Activated T-helper 1 cell treated with anti-CD3 and anti-CD28 coated beads, Interleukin-12 subunit alpha, Interleukin-12 subunit beta, Interleukin-2, Interleukin-4 antibody, amounts not matched to agents 30 ng/mL and 10 ng/mL and 1 ng/mL, durations not matched to agents 14 hours and 24 hours and 36 hours (primary cell): ENCODE measurements at regions not wholly inside any gene's neighbourhood (a gene's known extent, or its start where the extent isn't known, plus 50 kb on each side); places are given as distances from the start of the nearest gene placed in this dataset.

Experiments
- DNase-seq: peaks from one replicate; pipeline ENCODE4 v3.0.0; 2021; ENCODE audit warnings: low spot score
- H3K27ac Mint-ChIP-seq: one replicate; pipeline ENCODE4 v1.8.0; 2021; ENCODE audit warnings: mild to moderate bottlenecking, mixed read lengths
- H3K27me3 Mint-ChIP-seq: one replicate; pipeline ENCODE4 v1.8.0; 2022; ENCODE audit warnings: mild to moderate bottlenecking, moderate library complexity, mixed read lengths; ENCODE audit not compliant: insufficient read depth
- H3K36me3 Mint-ChIP-seq: one replicate; pipeline ENCODE4 v1.8.0; 2021; ENCODE audit warnings: low read depth, mixed read lengths
- H3K4me1 Mint-ChIP-seq: one replicate; pipeline ENCODE4 v1.8.0; 2021; ENCODE audit warnings: low read depth, mixed read lengths
- H3K4me3 Mint-ChIP-seq: one replicate; pipeline ENCODE4 v1.8.0; 2021; ENCODE audit warnings: mild to moderate bottlenecking, moderate library complexity, mixed read lengths
- H3K9me3 Mint-ChIP-seq: one replicate; pipeline ENCODE4 v1.8.0; 2021; ENCODE audit warnings: mixed read lengths
- intact Hi-C: fragments of 100-400 bp; cut with micrococcal nuclease; formaldehyde crosslinking; loops from one replicate; pipeline ENCODE4 v1.15.1; 2024

DNA sequence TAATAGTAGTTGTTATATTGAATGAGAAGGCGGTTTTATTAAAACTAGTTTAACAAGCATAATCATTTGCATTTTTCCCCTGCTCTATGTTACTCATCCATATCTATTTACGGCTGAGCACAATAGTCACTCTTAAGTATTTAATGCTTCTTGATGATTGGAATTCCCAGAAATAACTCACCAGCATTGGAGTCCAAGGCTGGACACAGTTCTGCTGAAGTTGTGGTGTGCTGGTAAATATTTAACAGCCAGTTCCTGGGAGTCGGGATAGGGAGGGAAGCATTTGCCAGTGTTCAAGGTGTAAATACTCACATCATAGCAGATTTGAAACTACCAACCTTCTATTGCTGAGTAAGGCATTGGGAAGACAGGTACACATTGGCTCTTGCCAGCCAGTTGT lies 315.1 kb downstream of the MTX2 start:
- no peak overlapping the region for H3K27ac Mint-ChIP-seq
- H3K4me1 Mint-ChIP-seq, result peaks cover 9% of the 10 kb centered on the region

DNA sequence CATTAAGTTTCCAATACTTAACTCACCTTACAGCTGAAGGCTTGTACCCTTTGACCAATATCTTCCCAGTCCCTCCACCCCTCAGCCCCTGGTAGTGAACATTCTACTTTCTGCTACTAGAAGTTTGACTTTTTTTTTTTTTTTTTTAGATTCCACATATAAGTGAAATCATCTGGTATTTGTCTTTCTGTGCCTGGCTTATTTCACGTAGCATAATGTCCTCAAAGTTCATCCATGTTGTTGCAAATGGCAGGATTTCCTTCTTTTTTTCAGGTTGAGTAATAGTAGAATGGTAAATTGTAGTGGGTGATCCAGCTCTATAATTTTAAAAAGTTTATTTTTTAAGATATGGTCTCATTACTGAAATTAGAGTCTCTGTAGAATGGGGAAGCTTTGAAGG lies 316.0 kb downstream of the MTX2 start:
- H3K36me3 Mint-ChIP-seq, result peaks cover 1% of the 10 kb centered on the region
- no peak overlapping the region for H3K4me3 Mint-ChIP-seq
- intact Hi-C loops, result no loop called here
- peaks cover 18% of the 10 kb centered on the region for H3K27me3 Mint-ChIP-seq
- peaks cover 9% of the 10 kb centered on the region for H3K4me1 Mint-ChIP-seq
- no peak overlapping the region for H3K27ac Mint-ChIP-seq
- H3K9me3 Mint-ChIP-seq, result no peaks in the 10 kb centered on the region
- DNase-seq, result no peak

More for the DNA sequence above, 315.1 kb downstream of the MTX2 start:
- intact Hi-C loops, result no loop called here
- Mint-ChIP-seq H3K9me3 (no peaks in the 10 kb centered on the region), H3K36me3 (peaks cover 1% of the 10 kb centered on the region), H3K4me3 (no peak overlapping the region), H3K27me3 (peaks cover 14% of the 10 kb centered on the region)
- no peak for DNase-seq

- peaks cover 18% of the 10 kb centered on the region for H3K27me3 Mint-ChIP-seq
- H3K36me3 Mint-ChIP-seq, result peaks cover 1% of the 10 kb centered on the region
- no peak overlapping the region for H3K4me3 Mint-ChIP-seq
Observed at GRCh38 chr2:176585791-176586190, 316.5 kb downstream of the MTX2 start.

GRCh38 chr2:176589287-176589686 lies 320.0 kb downstream of the MTX2 start:
- H3K27ac Mint-ChIP-seq, result no peak overlapping the region
- DNase-seq, result no peak
- H3K4me3 Mint-ChIP-seq, result no peak overlapping the region
- no peaks in the 10 kb centered on the region for H3K36me3 Mint-ChIP-seq
- no peaks in the 10 kb centered on the region for H3K9me3 Mint-ChIP-seq
- H3K27me3 Mint-ChIP-seq, result peaks cover 15% of the 10 kb centered on the region
- H3K4me1 Mint-ChIP-seq, result no peaks in the 10 kb centered on the region
- intact Hi-C loops, result no loop called here

More at GRCh38 chr2:176585791-176586190, 316.5 kb downstream of the MTX2 start:
- intact Hi-C loops, result no loop called here
- H3K9me3 Mint-ChIP-seq, result no peaks in the 10 kb centered on the region
- DNase-seq, result no peak
- peaks cover 9% of the 10 kb centered on the region for H3K4me1 Mint-ChIP-seq
- H3K27ac Mint-ChIP-seq, result no peak overlapping the region

DNA sequence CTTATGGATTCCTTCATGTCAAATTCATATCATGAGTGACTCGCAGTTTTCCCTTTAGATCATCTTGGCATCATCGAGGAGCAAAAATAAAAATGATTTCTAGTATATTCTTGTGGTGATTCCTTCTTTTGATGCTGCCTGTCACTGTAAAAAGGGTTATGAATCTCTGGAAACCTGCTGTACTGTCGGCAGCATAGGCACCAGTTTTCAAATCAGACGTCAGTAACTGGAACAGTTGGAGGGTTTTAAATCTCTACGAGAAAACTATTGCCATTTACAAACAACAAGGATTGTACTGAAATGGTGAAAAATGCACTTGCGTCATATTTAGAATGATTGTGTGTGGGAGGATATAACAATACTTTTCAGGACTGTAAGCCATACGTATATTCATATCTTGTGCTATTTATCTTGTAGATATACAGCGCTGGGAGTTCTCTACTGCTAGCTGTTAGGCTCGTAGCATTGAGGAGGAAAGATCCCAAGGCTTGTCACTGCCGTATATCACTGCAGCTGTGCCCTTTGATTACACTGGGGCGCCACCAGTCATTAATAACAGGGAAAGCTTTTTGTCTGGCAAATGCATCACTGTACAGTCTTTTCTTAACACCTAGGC lies 320.7 kb downstream of the MTX2 start:
- Mint-ChIP-seq H3K9me3 (no peaks in the 10 kb centered on the region), H3K27ac (no peak overlapping the region), H3K36me3 (no peaks in the 10 kb centered on the region), H3K27me3 (peaks cover 17% of the 10 kb centered on the region), H3K4me3 (no peak overlapping the region), H3K4me1 (no peaks in the 10 kb centered on the region)
- no peak for DNase-seq
- intact Hi-C loops, result no loop called here

GRCh38 chr2:176592216-176592615 lies 323.0 kb downstream of the MTX2 start:
- DNase-seq, result no peak
- Mint-ChIP-seq H3K36me3 (no peaks in the 10 kb centered on the region), H3K4me3 (no peak overlapping the region), H3K27ac (no peak overlapping the region), H3K4me1 (no peaks in the 10 kb centered on the region), H3K9me3 (no peaks in the 10 kb centered on the region), H3K27me3 (peaks cover 12% of the 10 kb centered on the region)
- intact Hi-C loops, result no loop called here

DNA sequence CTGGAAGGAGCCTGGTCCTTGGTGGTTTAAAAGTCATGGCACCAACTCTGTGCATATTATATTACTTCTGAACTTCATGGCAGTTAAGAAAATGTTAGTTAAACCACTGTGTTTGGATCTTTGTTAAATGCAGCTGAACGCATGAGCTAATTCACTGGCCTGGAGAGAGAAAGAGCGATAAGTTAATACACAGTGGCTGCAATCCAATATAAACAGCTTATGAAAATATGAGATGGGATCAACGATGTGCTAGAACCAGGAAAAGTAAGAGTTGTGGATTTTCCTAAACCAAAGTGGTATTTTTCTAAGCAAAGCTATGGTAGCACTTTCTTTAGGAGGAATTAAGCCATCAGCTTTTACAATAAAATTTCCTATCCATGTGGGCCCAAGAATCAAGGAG lies 326.7 kb downstream of the MTX2 start:
- intact Hi-C loops, result no loop called here
- Mint-ChIP-seq H3K36me3 (no peaks in the 10 kb centered on the region), H3K4me1 (no peaks in the 10 kb centered on the region), H3K4me3 (no peak overlapping the region), H3K27ac (no peak overlapping the region), H3K27me3 (peaks cover 15% of the 10 kb centered on the region), H3K9me3 (no peaks in the 10 kb centered on the region)
- no peak for DNase-seq

GRCh38 chr2:176597916-176598315 lies 328.7 kb downstream of the MTX2 start:
- H3K4me1 Mint-ChIP-seq, result no peaks in the 10 kb centered on the region
- no peaks in the 10 kb centered on the region for H3K36me3 Mint-ChIP-seq
- peaks cover 16% of the 10 kb centered on the region for H3K27me3 Mint-ChIP-seq
- no peak overlapping the region for H3K4me3 Mint-ChIP-seq
- H3K9me3 Mint-ChIP-seq, result no peaks in the 10 kb centered on the region
- no peak for DNase-seq
- no peak overlapping the region for H3K27ac Mint-ChIP-seq
- intact Hi-C loops, result no loop called here

- Mint-ChIP-seq H3K27ac (no peak overlapping the region), H3K9me3 (no peaks in the 10 kb centered on the region), H3K27me3 (peaks cover 16% of the 10 kb centered on the region), H3K4me3 (no peak overlapping the region), H3K36me3 (no peaks in the 10 kb centered on the region), H3K4me1 (no peaks in the 10 kb centered on the region)
- intact Hi-C loops, result no loop called here
- DNase-seq, result no peak
Observed at GRCh38 chr2:176598351-176598750, 329.1 kb downstream of the MTX2 start.

GRCh38 chr2:176599796-176600485 lies 330.7 kb downstream of the MTX2 start:
- Mint-ChIP-seq H3K9me3 (no peaks in the 10 kb centered on the region), H3K27ac (no peak overlapping the region), H3K36me3 (no peaks in the 10 kb centered on the region), H3K4me3 (no peak overlapping the region), H3K4me1 (no peaks in the 10 kb centered on the region), H3K27me3 (peaks cover 11% of the 10 kb centered on the region)
- DNase-seq, result no peak
- intact Hi-C loops, result no loop called here

- intact Hi-C loops, result no loop called here
- Mint-ChIP-seq H3K9me3 (no peaks in the 10 kb centered on the region), H3K27ac (no peak overlapping the region), H3K36me3 (no peaks in the 10 kb centered on the region), H3K4me1 (no peaks in the 10 kb centered on the region), H3K27me3 (peaks cover 16% of the 10 kb centered on the region), H3K4me3 (no peak overlapping the region)
- DNase-seq, result no peak
Observed at GRCh38 chr2:176601066-176601465, 331.8 kb downstream of the MTX2 start.

- intact Hi-C loops, result no loop called here
- Mint-ChIP-seq H3K27me3 (peaks cover 7% of the 10 kb centered on the region), H3K4me3 (no peak overlapping the region), H3K9me3 (no peaks in the 10 kb centered on the region), H3K36me3 (no peaks in the 10 kb centered on the region), H3K4me1 (no peaks in the 10 kb centered on the region), H3K27ac (no peak overlapping the region)
- no peak for DNase-seq
Observed at GRCh38 chr2:176612036-176612435, 342.8 kb downstream of the MTX2 start.

DNA sequence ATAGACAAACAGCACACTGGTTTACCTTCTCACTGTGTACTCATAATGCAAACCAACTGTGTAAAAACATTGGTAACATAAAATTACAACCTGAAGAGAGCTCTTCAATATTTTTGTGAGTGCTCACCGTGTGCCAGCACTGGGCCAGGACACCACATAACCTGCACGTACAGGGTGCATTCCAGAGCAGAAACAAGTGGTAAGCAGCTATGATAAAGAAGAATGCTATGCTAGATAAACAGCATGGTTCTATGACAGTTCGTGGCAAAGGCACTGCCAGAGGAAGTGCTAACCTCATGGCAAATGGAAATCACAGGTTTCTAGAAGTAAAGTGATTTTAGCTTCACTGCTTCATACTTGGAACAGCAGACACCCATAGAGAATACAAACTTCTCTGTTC lies 343.5 kb downstream of the MTX2 start:
- Mint-ChIP-seq H3K9me3 (no peaks in the 10 kb centered on the region), H3K4me3 (no peak overlapping the region), H3K36me3 (no peaks in the 10 kb centered on the region), H3K4me1 (no peaks in the 10 kb centered on the region), H3K27ac (no peak overlapping the region), H3K27me3 (peaks cover 9% of the 10 kb centered on the region)
- intact Hi-C loops, result no loop called here
- DNase-seq, result no peak
